A549 (cell line): ENCODE measurements at regions not wholly inside any gene's neighbourhood (a gene's known extent, or its start where the extent isn't known, plus 50 kb on each side); places are given as distances from the start of the nearest gene placed in this dataset.

Experiments
- HOXB13 ChIP-seq: fragments of 250-450 bp; sonication (Bioruptor Pico); IDR thresholded peaks from 2 replicates; pipeline ENCODE4 v1.5.0; 2020; ENCODE audit warnings: low read depth, mild to moderate bottlenecking, moderate library complexity
- KDM1A ChIP-seq: fragments of 200-600 bp; sonication (generic); IDR thresholded peaks from 2 replicates; pipeline ENCODE4 v1.6.1; 2016; ENCODE audit warnings: low read depth, mild to moderate bottlenecking
- POLR2A ChIP-seq: IDR thresholded peaks from 2 replicates; pipeline ENCODE4 v1.6.1; 2012; ENCODE audit warnings: mild to moderate bottlenecking, low read length
- TFCP2L1 ChIP-seq: fragments of 250-450 bp; sonication (Bioruptor Pico); IDR thresholded peaks from 2 replicates; pipeline ENCODE4 v1.5.0; 2021; ENCODE audit warnings: mild to moderate bottlenecking
- ZFP36 ChIP-seq: fragments of 450-650 bp; IDR thresholded peaks from 2 replicates; pipeline ENCODE4 v1.6.1; 2014; ENCODE audit warnings: borderline replicate concordance; ENCODE audit not compliant: partially characterized antibody
- TF ChIP-seq, protein P1 (sequence below): fragments of >200 bp; sonication (Bioruptor Twin); formaldehyde crosslinking; IDR thresholded peaks from 3 replicates; pipeline ENCODE4 v1.5.1; 2016
- TF ChIP-seq, protein P2 (sequence below): IDR thresholded peaks from 2 replicates; pipeline ENCODE4 v1.6.1; 2012

DNA sequence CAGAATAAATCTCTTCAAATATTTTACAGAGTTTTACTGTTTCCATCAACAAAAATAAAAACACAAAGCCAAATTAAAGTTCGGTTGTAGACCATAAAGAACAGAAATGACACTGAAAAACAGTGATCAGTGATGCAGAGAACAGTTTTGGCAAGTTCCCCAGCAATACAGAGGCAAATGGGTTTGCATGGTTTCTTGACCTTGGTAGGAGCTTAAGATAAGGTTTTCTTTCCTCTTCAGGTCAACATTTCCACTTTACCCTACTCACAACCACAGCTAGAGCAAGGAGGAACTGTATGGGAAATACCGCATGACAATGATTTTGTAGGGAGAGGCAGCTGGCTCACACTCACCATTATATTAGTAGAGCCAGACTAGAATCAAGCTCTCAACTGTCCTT lies 199.5 kb downstream of the SH2D4B start:
- no peak for TF ChIP-seq POLR2A
- TF ChIP-seq KDM1A: no peak
- TF ChIP-seq, protein P1, sequence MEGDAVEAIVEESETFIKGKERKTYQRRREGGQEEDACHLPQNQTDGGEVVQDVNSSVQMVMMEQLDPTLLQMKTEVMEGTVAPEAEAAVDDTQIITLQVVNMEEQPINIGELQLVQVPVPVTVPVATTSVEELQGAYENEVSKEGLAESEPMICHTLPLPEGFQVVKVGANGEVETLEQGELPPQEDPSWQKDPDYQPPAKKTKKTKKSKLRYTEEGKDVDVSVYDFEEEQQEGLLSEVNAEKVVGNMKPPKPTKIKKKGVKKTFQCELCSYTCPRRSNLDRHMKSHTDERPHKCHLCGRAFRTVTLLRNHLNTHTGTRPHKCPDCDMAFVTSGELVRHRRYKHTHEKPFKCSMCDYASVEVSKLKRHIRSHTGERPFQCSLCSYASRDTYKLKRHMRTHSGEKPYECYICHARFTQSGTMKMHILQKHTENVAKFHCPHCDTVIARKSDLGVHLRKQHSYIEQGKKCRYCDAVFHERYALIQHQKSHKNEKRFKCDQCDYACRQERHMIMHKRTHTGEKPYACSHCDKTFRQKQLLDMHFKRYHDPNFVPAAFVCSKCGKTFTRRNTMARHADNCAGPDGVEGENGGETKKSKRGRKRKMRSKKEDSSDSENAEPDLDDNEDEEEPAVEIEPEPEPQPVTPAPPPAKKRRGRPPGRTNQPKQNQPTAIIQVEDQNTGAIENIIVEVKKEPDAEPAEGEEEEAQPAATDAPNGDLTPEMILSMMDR: no peak
- TF ChIP-seq, protein P2, sequence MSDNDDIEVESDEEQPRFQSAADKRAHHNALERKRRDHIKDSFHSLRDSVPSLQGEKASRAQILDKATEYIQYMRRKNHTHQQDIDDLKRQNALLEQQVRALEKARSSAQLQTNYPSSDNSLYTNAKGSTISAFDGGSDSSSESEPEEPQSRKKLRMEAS: no peak
- TF ChIP-seq HOXB13: no peak
- no peak for TF ChIP-seq ZFP36
- no peak for TF ChIP-seq TFCP2L1 (CRISPR knock-in tag)
